Amniotic stem cell (primary cell): ENCODE measurements at regions not wholly inside any gene's neighbourhood (a gene's known extent, or its start where the extent isn't known, plus 50 kb on each side); places are given as distances from the start of the nearest gene placed in this dataset.

Experiments used
- DNase-seq: peaks from one replicate; lab custom pipeline; 2025; lab: John Stamatoyannopoulos, UW

DNA sequence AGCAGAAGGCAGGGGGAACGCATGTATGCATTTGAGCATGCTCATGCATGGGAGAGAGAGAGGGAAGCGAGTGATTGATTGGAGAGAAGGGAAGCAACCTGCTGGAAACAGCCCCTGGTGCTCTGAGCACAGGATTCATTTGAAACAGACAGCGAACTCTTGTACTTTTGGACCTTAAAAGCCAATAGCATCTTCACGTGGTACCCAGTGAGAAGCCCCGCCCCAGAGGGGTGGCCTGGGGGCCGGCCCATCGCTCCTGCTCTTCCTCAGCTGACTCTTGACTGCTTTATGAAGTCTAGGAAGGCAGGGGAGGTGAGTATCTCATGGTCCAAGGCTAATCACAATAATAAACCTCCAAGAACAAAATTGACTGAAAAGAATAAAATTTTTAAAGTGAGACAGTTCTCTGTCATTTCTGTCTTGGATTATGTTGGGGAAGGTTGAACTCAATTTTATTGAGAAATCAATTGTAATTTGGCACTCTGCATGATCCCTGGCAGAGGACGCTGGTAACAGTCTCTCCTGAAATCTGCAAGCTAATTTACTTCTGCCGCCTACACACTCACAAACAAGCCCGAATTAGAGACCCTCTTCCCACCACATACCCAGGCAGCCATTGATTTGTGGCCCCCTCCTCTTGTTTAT, 168.2 kb upstream of the PPARGC1A start:
- DNase-seq, result no peak

DNA sequence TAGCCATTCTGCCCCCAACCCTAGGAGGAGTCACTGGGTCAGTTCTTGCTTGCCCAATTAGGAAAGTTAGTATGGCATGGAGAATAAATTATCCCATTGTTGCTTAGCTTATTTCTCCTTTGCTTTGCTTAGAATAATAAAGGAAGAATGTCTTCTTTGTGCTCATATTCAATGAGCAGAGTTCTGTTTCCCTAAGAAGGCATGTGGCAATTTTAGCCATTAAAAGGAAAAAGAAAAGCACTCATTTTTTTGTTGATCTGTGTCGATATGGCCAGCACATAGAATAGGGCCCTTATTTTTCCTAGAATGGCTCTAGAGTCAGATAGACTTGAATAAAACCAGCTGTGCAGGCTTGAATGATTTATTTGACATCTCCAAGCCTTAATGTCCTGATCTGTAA, 166.4 kb upstream of the PPARGC1A start:
- DNase-seq, result no peak

DNA sequence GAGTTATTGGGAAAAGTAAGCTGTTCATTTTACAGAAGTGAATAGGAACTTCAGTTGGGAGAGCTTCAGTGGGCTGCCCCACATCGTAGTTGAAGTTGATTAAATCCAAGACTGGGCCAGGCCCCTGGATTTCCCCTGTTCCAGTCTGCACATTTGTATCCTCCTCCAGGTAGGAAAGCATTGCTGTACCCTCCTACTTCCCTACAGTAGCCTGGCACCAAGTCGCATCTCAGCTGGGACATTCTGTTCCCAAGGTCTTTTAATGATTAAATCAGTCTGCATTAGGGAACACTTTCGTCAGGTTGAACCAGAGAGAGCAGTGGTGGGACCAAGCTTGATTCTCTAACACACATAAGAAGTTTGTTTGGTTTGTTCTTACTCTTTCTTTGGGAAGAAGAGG, 165.8 kb upstream of the PPARGC1A start:
- no peak for DNase-seq

DNA sequence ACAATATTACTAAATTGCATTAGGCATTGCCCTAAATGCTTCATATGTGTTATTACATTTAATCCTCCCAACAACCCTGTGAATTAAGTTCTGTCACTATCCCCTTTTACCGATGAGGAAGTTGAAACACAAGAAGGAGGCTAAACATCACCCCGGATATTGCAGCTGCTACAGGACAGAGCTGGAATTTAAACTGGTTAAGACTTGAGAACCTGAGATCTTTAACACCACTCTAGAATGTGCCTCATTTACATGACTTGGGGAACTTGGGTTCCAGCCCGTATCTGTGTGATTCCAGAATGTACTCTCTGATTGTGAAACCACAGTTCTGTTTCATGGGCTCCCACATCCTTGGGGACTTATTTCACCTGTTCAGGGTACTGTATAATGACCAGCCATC, 165.1 kb upstream of the PPARGC1A start:
- no peak for DNase-seq

DNA sequence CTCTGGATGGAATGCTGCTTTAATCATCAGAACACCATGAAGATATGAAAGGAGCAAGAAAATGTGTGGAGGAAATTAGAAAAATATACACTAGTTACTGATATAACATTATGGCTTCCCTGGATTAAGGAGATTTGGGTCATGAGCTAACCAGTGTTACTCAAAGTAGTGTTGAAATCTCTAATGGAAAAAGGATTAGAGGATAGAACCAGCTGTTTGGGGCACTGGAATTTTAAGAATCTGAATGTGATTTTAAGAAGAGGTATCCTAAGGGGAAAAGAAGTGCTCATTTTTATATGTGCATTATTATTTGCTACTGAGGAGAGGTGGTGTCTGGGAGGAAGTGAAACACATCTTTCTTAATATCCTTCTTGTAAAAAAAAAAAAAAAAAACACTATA, 164.1 kb upstream of the PPARGC1A start:
- DNase-seq, result no peak

DNA sequence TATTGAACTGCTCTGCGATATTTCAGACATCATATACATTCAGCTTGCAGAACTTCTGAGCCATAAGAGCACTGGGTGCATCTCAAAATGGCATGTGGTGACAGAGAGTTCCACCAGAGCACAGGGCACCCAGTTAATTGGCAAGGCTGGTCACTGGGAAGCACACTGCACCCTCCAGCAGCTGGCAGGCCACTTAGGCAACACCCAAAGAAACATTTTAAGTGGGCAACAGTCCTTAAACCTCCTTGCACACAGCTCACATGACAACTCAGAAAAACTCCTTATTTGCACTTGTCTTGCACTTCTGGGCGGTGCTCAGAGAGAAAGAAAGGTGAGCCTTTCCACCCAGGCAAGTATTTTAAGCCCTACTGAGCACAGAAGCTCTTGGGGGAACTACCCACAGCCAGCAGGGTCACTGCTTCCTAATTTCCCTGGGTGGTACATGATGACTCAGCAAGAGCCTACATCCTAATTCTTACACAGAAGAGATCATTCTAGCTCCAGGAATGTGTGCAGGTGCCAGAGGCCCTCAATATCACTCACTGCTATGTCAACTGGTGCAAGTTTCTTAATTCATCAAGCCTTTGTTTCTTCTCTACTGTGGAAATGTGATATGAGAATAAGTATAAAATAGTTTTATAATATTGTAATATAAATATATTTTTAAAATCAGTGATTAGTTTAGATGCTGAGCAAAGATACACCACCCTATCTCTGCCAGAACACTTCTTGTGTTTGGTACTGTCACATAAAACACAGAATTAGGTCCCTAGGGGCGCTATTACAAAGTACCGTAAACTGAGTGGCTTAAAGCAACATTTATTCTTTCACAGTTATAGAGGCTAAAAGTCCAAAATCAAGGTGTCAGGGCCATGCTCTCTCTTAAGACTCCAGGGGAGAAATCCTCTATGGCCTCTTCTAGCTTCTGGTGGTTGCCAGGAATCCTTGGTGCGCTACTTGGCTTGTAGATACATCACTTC, 155.1 kb upstream of the PPARGC1A start:
- DNase-seq, result no peak

DNA sequence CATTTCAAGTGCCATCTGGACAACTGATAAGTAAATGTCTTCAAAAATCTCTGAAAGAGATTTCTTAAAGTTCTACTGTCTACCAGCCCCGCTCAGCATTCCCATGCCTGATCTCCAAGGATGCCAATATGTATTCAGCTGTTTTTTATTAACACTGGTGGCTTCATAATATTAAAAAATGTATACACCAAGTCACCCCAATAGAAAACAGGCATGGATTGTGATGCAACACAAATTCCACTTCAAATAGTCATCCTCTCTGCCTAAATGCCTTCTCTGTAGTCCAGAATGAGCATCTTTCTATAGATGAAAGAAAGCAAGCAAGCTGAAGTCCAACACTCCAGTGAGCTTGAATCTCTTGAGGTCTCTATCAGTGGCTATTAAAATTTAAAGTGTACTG, 152.2 kb upstream of the PPARGC1A start:
- no peak for DNase-seq

DNA sequence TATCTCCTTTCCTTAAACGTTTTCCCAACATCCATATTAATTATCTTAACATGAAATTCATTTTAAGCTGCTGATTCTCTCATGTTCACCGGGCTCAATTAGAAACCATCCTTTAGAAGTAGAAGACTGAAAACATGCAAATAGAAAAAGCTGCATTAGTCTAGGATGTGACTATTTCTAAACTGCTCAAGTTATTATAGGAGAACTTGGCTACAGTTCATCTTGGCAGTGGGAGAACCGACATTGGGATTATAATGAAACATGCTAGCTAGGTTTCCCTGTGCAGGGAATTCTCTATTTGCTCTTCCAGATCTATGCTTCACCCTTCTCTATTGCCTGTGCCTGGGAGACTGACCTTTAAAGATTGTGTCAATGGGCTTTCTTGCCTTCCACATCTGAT, 151.0 kb upstream of the PPARGC1A start:
- DNase-seq, result no peak

DNA sequence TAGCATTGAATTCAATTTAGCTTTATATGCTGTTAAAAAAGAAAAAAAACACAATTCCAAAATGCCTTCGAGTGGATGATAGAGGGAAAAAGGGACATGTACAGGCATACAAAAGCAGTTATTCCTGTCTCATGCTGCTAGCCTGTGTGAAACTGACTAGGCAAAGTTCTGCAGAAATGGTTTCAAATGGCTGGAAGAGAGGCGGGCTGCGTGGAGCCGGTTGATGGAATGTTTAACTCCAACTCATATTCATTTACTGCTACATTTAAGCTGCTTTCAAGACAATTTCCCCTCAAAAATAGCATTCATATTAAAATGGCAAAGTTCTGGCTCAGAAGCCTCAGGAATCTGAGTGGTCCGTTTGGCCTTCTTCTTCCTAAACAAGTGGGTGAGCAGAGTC, 143.8 kb upstream of the PPARGC1A start:
- DNase-seq, result no peak

DNA sequence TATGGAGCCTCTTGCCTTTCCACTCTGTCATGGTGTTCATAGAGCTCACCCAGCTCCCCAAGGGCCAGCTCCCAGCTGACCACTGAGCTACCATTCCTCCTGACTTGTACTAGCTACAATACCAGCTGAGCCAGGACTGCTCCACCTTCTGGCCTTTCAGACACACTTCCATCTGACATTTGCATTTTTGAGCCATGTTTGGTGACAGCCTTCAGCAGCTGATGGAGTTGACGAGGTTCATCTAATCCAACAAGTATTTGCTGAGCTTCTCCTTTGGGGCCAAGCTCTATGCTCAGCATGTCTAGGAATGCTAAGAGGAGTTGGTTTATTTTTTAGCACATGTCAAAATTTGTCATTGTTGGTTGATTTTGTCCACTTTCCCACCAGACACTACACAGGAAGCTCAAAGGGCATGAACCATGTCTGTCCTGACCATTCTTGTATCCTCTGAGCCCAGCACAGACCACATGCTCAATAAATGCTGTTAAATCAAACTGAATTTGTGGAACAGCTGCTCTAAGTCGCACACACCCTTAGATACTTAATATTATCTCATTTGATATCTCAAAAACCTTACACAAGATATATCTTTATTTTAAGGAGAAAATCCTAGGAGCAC, 142.6 kb upstream of the PPARGC1A start:
- no peak for DNase-seq

DNA sequence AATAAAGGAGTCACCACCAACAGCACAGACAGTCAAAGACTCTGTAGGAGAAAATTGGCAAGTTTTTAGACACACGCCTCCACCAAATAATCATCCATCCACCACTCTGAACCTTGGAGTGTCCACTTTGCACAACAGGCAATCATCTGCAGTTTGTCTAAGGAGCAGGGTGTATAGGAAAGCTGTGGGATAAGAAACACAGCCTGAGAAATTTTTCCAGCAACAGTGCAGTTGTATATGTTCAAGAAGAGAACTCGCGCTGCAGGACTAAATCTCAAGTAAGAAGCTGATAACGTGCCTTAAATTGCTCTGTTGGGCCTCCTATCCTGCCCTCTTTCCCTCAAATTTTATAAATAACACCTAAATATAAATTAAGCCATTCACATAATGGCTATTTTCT, 136.7 kb upstream of the PPARGC1A start:
- no peak for DNase-seq

DNA sequence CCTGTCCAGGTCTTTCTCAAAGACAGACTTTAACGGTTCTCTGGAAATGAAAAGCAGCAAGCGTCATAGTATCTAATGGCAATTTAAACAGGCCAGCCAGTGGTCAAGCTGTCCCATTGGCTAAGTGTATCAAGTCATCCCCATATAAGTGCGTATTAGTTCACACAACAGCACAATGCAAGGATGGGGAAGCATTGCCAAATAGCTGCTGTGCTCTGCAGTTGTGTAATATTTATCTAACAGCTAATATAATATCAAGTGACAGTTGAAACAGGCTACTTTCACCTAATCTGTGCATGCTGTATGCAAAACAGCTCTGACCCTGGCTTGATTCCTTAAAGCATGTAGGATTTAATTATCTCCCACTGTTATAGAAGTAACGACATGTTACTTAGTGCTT, 134.8 kb upstream of the PPARGC1A start:
- DNase-seq, result no peak

DNA sequence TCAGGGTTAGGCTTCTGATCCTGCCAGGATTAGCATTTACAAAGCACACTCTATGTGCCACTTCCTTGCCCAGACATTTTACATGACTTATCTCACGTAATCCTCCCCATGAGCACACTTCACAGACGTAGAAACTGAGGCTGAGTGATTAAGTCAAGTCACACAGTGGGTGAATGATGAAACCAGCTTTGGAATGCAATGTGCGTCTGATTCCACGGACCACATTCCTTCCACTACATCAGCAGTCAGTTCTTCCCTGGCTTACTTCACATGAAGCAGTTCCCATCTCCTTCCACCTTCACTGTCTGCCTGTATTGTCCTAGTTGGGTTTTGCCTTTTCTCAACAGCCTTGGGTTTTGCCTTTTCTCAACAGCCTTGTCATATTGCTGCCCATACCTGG, 134.3 kb upstream of the PPARGC1A start:
- DNase-seq, result no peak

DNA sequence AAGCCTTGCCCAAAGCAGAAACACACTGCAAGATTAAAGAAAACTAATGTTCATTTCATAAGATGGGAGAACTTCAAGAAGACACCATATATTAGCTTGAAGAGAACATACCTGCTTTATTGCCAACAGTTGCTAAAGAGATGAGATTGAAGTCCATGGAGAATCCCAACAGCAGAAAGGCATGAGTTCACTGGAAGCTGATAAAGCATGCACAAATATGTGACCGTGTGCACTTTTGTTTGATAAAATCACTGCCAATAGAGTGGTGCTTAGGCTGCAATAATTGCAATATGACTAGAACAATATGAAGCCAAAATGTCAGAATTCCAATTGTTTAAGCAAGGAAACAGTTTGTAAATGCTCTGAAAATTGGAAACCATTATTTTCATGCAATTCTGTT, 125.9 kb upstream of the PPARGC1A start:
- DNase-seq, result no peak

DNA sequence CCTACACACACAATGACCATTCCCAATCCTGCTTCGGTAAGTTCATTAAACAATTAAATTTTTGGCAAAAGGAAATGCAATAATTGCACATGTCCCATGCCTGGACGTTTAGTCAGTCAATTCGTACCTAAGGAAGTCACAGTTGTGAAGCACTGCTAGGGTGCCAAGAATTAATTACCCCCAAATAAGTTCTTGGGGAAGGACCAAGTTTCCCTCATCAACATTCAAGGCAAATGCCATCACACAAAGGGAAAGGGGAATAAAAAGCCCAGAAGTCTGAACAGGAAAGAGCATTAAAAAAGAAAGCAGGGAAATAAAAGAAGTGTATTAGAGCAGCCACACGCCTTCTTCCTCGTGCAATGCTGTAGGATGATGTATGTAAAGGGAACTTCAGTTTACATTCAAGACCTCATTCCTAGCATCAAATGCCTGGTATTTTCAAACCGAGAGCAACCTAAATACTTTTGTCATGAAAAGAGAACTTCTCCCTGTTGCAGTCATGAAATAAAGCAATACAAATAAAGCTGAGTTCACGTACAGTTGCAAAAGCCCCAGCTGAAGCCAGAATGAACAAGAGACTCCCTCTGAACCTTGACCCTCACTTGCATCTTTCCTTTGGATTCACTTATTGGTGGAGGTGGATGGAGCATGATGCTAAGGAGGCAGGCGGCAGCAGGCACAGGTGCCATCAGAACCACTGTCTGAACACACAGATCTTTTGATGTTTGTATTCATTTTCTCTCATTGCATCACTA, 124.0 kb upstream of the PPARGC1A start:
- DNase-seq, result no peak

DNA sequence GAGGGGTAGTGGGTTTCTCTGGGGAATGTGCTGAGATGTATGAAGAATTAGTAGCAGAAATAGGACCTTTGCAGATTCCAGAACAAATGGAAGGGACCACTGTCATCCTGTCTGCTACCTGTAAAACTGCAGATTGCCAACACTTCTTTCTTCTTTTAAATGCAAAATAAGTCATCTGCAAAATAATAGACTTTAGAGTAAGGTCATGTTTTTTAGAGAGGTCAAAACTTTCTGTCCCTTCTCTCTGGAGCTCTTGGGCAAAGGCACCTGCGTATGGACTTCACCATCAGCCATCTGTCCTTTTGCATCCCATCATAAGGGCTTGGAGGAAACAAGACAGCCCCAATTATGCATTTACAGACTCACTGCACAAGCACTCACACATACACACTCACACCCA, 121.1 kb upstream of the PPARGC1A start:
- no peak for DNase-seq

DNA sequence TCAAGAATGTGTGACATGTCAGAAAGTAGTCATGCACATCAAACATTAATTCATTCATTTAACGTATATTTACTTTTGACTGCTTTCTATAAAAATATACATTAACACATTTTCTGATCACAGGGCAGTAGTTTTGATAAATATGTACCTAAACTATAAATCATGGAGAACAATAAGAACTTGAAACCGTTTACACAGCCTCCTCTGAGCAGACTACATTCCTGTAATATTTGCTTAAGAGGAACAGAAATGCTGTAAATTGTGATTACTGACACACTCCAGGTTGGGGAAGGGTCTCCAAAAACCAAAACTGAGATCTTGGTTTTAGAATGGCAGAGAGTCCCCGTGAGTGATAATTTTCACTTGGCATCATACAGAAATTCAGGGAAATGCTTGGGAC, 120.7 kb upstream of the PPARGC1A start:
- DNase-seq, result no peak

DNA sequence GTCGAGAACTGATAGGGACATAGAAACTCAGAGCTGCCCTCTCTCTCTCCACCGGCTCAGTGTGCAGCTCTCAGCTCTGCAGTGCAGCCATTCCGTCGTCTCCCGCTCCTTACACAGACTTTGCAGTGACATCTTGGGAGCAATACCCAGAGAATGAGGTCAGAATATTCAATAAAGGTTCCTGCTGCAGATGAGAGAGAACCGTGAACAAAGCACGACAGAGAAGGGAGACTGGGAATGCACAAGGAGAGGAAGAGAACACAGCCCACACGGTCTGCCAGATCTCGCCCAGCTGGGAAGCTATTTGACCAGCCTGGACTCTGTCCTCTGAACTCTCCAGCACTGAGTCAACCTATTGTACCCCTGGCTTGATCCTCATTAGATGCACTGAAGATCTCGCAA, 118.0 kb upstream of the PPARGC1A start:
- no peak for DNase-seq

DNA sequence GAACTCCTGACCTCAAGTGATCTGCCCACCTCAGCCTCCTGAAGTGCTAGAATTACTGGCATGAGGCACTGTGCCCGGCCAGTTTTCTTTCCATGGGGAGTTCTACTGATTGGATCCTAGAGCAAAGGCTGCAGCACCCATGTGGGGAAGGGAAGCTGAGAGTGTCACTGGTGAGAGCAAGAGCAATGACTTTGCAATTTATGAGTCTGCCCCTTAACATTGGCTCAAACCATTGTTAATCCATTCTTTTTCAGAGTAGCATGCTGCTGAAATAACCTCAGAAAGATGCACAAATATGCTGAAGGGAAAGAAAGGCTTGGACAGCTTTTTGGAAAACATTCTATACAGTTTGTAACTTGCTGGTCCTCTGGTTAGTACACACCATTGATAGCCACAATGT, 116.4 kb upstream of the PPARGC1A start:
- DNase-seq, result no peak

DNA sequence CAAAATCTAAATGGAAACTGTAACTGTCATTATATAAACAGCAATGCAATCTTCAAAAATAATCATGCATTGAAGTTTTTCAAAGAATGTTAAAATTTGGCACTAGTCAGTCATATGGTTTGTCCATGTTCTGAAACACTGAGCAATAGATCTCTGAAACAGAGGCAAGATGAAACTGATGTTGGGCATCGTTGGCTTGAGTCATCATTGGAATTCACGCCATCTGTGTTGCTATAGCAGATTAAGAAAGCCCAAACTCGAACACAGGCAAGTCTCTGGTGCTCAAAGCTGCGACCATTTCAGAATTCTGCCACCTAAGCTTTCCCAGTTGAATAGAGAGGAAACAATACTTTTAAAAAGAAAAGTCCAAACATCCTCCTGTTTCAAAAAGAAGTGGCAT, 114.1 kb upstream of the PPARGC1A start:
- DNase-seq, result no peak

DNA sequence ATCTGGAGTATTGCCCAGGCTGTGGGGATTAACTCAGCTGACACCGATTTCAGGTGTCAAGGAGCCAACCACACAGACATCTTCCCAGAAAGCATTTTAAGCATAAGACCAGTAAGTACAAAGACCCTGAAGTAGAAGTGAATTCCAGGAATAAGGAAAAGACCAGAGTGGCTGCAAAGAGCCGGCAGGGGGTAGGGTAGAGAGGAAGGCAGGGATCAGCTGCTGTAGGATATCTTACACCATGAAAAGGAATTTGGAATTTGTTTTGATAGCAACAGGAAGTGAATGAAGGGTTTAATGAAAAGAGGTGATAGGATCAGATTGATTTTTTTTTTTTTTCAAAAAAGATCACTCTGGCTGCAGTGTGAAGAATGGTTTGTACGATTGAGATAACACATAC, 113.6 kb upstream of the PPARGC1A start:
- DNase-seq, result no peak

DNA sequence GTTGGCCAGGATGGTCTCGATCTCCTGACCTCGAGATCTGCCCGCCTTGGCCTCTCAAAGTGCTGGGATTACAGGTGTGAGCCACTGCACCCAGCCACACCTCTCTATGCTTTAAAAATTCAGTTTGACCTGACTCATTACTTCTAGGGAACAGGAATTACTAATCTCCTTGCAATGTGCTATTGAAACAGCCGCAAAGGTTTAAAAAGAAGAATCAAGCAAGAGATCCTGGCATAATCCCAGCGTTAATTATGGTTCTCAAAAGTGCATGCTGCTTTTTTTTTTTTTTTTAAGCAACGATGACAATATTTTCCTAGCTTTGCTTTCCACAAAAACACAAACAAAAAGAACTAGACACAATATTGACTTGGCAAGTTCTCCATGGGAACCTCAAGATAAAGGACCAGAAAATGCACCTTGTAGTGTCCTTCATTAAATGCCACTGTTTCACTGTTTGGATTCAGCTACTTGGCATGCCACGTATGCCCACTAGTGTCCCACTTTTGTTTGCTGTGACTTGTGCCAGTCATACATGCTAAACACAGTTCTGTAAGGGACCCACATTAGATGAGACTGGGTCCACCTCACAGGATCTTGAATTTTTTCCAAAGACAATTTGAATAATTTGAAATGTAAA, 112.6 kb upstream of the PPARGC1A start:
- no peak for DNase-seq
